ENCODE measurements at regions not wholly inside any gene's neighbourhood (a gene's known extent, or its start where the extent isn't known, plus 50 kb on each side); places are given as distances from the start of the nearest gene placed in this dataset.

DNA sequence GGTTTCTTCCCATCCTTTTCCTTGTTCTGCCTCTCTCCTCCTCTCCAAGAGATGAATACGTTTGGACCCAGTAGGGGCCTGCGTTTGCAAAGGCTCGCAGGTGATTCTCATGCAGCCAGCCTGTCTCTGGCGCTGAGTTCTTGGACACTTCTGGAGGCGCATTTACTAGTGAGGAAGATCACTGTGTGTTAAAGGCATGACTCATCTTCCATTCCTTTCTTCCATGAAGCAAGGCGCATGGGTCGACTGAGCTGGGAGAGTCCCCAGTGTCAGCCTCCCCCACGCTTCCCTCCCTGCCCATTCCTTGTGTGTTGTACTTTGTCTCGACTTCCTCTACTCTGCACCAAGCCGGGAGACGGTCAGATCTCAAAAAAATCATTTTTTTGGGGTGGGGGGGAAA is 159.9 kb upstream of the EEF2KMT start:
- TF ChIP-seq ZNF341 (tag by site-specific recombination; IDR thresholded peaks at IDR 0.05; ENCODE audit: low read depth) (no peak), ZNF792 (tag by site-specific recombination; IDR thresholded peaks at IDR 0.05) (no peak), ZNF664 (tag by site-specific recombination; IDR thresholded peaks at IDR 0.05) (no peak), MZF1 (tag by site-specific recombination; IDR thresholded peaks at IDR 0.05; ENCODE audit: borderline replicate concordance) (no peak)
- TF ChIP-seq, protein P1, sequence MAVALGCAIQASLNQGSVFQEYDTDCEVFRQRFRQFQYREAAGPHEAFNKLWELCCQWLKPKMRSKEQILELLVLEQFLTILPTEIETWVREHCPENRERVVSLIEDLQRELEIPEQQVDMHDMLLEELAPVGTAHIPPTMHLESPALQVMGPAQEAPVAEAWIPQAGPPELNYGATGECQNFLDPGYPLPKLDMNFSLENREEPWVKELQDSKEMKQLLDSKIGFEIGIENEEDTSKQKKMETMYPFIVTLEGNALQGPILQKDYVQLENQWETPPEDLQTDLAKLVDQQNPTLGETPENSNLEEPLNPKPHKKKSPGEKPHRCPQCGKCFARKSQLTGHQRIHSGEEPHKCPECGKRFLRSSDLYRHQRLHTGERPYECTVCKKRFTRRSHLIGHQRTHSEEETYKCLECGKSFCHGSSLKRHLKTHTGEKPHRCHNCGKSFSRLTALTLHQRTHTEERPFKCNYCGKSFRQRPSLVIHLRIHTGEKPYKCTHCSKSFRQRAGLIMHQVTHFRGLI (tag by site-specific recombination; IDR thresholded peaks at IDR 0.05) = no peak
- TF ChIP-seq, protein P2, sequence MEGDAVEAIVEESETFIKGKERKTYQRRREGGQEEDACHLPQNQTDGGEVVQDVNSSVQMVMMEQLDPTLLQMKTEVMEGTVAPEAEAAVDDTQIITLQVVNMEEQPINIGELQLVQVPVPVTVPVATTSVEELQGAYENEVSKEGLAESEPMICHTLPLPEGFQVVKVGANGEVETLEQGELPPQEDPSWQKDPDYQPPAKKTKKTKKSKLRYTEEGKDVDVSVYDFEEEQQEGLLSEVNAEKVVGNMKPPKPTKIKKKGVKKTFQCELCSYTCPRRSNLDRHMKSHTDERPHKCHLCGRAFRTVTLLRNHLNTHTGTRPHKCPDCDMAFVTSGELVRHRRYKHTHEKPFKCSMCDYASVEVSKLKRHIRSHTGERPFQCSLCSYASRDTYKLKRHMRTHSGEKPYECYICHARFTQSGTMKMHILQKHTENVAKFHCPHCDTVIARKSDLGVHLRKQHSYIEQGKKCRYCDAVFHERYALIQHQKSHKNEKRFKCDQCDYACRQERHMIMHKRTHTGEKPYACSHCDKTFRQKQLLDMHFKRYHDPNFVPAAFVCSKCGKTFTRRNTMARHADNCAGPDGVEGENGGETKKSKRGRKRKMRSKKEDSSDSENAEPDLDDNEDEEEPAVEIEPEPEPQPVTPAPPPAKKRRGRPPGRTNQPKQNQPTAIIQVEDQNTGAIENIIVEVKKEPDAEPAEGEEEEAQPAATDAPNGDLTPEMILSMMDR (tag by site-specific recombination; IDR thresholded peaks at IDR 0.05) = no peak
- TF ChIP-seq, protein P3, sequence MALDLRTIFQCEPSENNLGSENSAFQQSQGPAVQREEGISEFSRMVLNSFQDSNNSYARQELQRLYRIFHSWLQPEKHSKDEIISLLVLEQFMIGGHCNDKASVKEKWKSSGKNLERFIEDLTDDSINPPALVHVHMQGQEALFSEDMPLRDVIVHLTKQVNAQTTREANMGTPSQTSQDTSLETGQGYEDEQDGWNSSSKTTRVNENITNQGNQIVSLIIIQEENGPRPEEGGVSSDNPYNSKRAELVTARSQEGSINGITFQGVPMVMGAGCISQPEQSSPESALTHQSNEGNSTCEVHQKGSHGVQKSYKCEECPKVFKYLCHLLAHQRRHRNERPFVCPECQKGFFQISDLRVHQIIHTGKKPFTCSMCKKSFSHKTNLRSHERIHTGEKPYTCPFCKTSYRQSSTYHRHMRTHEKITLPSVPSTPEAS (tag by site-specific recombination; IDR thresholded peaks at IDR 0.05) = no peak

Measured in HEK293 (cell line).